ENCODE measurements at regions not wholly inside any gene's neighbourhood (a gene's known extent, or its start where the extent isn't known, plus 50 kb on each side); places are given as distances from the start of the nearest gene placed in this dataset.

- no peaks in the 10 kb centered on the region for H3K9me3 ChIP-seq (ENCODE audit: control insufficient read depth, insufficient read depth, low read length)
- H2AK5ac ChIP-seq (ENCODE audit: low read depth, low read length) = no peak overlapping the region
- no peak overlapping the region for H2AFZ ChIP-seq (replicated peaks; ENCODE audit: low read length, poor library complexity)
- WGBS, 2 experiments (ENCODE audit: extremely low coverage in 2 of 2, insufficient read length in 1 of 2) = 100% methylated on average over 1 of the region's 2 CpGs; no CpG with 5 or more reads in 1 of the 2 experiments
- BruUV-seq (replicated peaks) = no TSS peak
- intact Hi-C loops (cut with micrococcal nuclease) (no loop called here), dilution Hi-C loops (cut with HindIII; ENCODE audit: low sequenced_read_pairs, unreplicated experiment) (no loop called here), in situ Hi-C loops (cut with MboI; ENCODE audit: low sequenced_read_pairs) (no loop called here)
- no peak overlapping the region for H3K27ac ChIP-seq (ENCODE audit: insufficient read depth, low read length)
- H2BK5ac ChIP-seq (ENCODE audit: low read depth, low read length, poor library complexity, severe bottlenecking) = no peak overlapping the region
- H2BK120ac ChIP-seq (ENCODE audit: low read depth, low read length) = no peak overlapping the region
- no peak overlapping the region for H3K4ac ChIP-seq (ENCODE audit: low read depth, low read length)
- no peak overlapping the region for H2BK15ac ChIP-seq (ENCODE audit: low read depth, low read length)
- H3K36me3 ChIP-seq (ENCODE audit: control insufficient read depth, insufficient read depth, low read length) = no peaks in the 10 kb centered on the region
- H3K9ac ChIP-seq (ENCODE audit: low read depth, low read length) = no peak overlapping the region
- no peak for TF ChIP-seq RCOR1 (IDR thresholded peaks at IDR 0.05; ENCODE audit: insufficient replicate concordance, low read length)
- no peak for TF ChIP-seq ELK1 (IDR thresholded peaks at IDR 0.05; ENCODE audit: borderline replicate concordance, low read depth, low read length)
- TF ChIP-seq POLR2A (IDR thresholded peaks at IDR 0.05; ENCODE audit: low read depth, low read length) = no peak
- no peak for TF ChIP-seq CHD1 (IDR thresholded peaks at IDR 0.05; ENCODE audit: low read depth, low read length)
- no peak for TF ChIP-seq BHLHE40 (IDR thresholded peaks at IDR 0.05; ENCODE audit: low read depth, low read length)
- TF ChIP-seq SMC3 (IDR thresholded peaks at IDR 0.05; ENCODE audit: low read depth, low read length) = no peak
- no peak for TF ChIP-seq RFX5 (IDR thresholded peaks at IDR 0.05; ENCODE audit: low read depth, low read length)
- TF ChIP-seq MXI1 (IDR thresholded peaks at IDR 0.05; ENCODE audit: borderline replicate concordance, low read depth, low read length) = no peak
- TF ChIP-seq NFE2L2 (IDR thresholded peaks at IDR 0.05; ENCODE audit: low read depth, low read length) = no peak
- no peak for TF ChIP-seq RAD21 (IDR thresholded peaks at IDR 0.05; ENCODE audit: low read length)
- TF ChIP-seq MAFK (IDR thresholded peaks at IDR 0.05; ENCODE audit: low read depth, low read length) = no peak
- no peak for TF ChIP-seq CEBPB (IDR thresholded peaks at IDR 0.05; ENCODE audit: low read depth, low read length)
- no peak for TF ChIP-seq MAZ (IDR thresholded peaks at IDR 0.05; ENCODE audit: borderline replicate concordance, low read depth, low read length)
- TF ChIP-seq USF2 (IDR thresholded peaks at IDR 0.05; ENCODE audit: low read depth, low read length) = no peak
- DNase-seq = no peak
- no peak overlapping the region for H3K18ac ChIP-seq (ENCODE audit: low read depth, low read length)
- no peak overlapping the region for H3K56ac ChIP-seq (ENCODE audit: extremely low read depth, insufficient read depth, low read length)
- H3K9me1 ChIP-seq (ENCODE audit: insufficient read depth, low read length) = peaks cover 13% of the 10 kb centered on the region
- no peaks in the 10 kb centered on the region for H4K20me1 ChIP-seq (ENCODE audit: insufficient read depth, low read length)
- H3K4me3 ChIP-seq (ENCODE audit: insufficient read depth, low read depth, low read length) = no peak overlapping the region
- no peak overlapping the region for H2AK9ac ChIP-seq (replicated peaks; ENCODE audit: low read depth, low read length, poor library complexity)
- no peak overlapping the region for H3K4me2 ChIP-seq (ENCODE audit: low read depth, low read length)
- H3K23ac ChIP-seq (ENCODE audit: low read depth, low read length) = no peak overlapping the region
- ChIA-PET CTCF (no interaction called here), POLR2A (ENCODE audit: unreplicated experiment) (no interaction called here)
- no peak for ATAC-seq (ENCODE audit: low read depth)
- no peak overlapping the region for H2BK20ac ChIP-seq (ENCODE audit: low read depth, low read length)
- H3K14ac ChIP-seq (replicated peaks; ENCODE audit: low read depth, low read length) = no peak overlapping the region
- H4K5ac ChIP-seq (ENCODE audit: low read depth, low read length) = no peak overlapping the region
- no peaks in the 10 kb centered on the region for H3K79me1 ChIP-seq (ENCODE audit: low read depth in 1 of 2, low read length in 2 of 2)
- H4K8ac ChIP-seq (ENCODE audit: low read depth in 2 of 2, low read length in 2 of 2) = no peak overlapping the region
- H4K91ac ChIP-seq (ENCODE audit: insufficient read depth, low read depth, low read length) = no peak overlapping the region
- H3K27me3 ChIP-seq (ENCODE audit: control insufficient read depth, insufficient read depth, low read length) = peaks cover 5% of the 10 kb centered on the region; the same call in 1 of the 2 replicates
- peaks cover 10% of the 10 kb centered on the region for H3K4me1 ChIP-seq (ENCODE audit: control insufficient read depth, insufficient read depth, low read length)
Measured at GRCh38 chr3:72308641-72309040, 523.7 kb upstream of the PROK2 start.

All from IMR-90 (cell line).